SU-DHL-6 (cell line): ENCODE measurements at regions not wholly inside any gene's neighbourhood (a gene's known extent, or its start where the extent isn't known, plus 50 kb on each side); places are given as distances from the start of the nearest gene placed in this dataset.

ENCODE experiments used
- H2AFZ ChIP-seq: fragments of 200-600 bp; sonication (generic); 2 replicates; pipeline ENCODE4 v1.6.1; 2014; ENCODE audit warnings: low read depth, mild to moderate bottlenecking, moderate library complexity, mixed read lengths, antibody characterized with exemption, low read length; ENCODE audit not compliant: severe bottlenecking
- H3F3A ChIP-seq: fragments of 200-600 bp; shearing (Covaris generic); 2 replicates; pipeline ENCODE4 v1.6.0; 2016; ENCODE audit warnings: antibody characterized with exemption, mild to moderate bottlenecking; ENCODE audit not compliant: insufficient read depth
- H3K27ac ChIP-seq: fragments of 200-600 bp; sonication (generic); 2 replicates; pipeline ENCODE4 v1.5.1; 2016; ENCODE audit warnings: low read depth, mild to moderate bottlenecking, low read length, moderate library complexity, mixed read lengths
- H3K27me3 ChIP-seq: fragments of 200-600 bp; sonication (generic), shearing (Covaris generic); 2 replicates; pipeline ENCODE4 v1.6.0; 2014; ENCODE audit warnings: mild to moderate bottlenecking, low read length
- H3K36me3 ChIP-seq: fragments of 200-600 bp; sonication (generic); 2 replicates; pipeline ENCODE4 v1.6.1; 2014; ENCODE audit warnings: mild to moderate bottlenecking, low read length, mixed read lengths
- H3K4me2 ChIP-seq: fragments of 300-600, 200-600 bp; shearing (Covaris generic), sonication (generic); 2 replicates; pipeline ENCODE4 v1.6.0; 2014; ENCODE audit warnings: low read length, low read depth, mild to moderate bottlenecking; ENCODE audit not compliant: poor library complexity, severe bottlenecking
- H3K4me3 ChIP-seq: fragments of 200-600 bp; sonication (generic); 2 replicates; pipeline ENCODE4 v1.5.1; 2014; ENCODE audit warnings: antibody characterized with exemption, low read length, mild to moderate bottlenecking, mixed read lengths; ENCODE audit not compliant: insufficient read depth, poor library complexity, severe bottlenecking
- H3K79me2 ChIP-seq: fragments of 200-600 bp; sonication (generic); 2 replicates; pipeline ENCODE4 v1.6.1; 2014; ENCODE audit warnings: mild to moderate bottlenecking, low read length, moderate library complexity; ENCODE audit not compliant: insufficient read depth
- H3K9ac ChIP-seq: fragments of 200-600 bp; sonication (generic); 2 replicates; pipeline ENCODE4 v1.7.0; 2014; ENCODE audit warnings: mild to moderate bottlenecking, low read length
- H3K9me2 ChIP-seq: fragments of 200-600 bp; sonication (generic); replicated peaks from 2 replicates; pipeline ENCODE4 v1.6.1; 2014; ENCODE audit warnings: low read length; ENCODE audit not compliant: insufficient read depth
- H3K9me3 ChIP-seq: fragments of 200-600 bp; sonication (generic); 2 replicates; pipeline ENCODE4 v1.6.1; 2014; ENCODE audit warnings: low read length, mixed read lengths; ENCODE audit not compliant: insufficient read depth
- H4K20me1 ChIP-seq: fragments of 200-600 bp; sonication (generic); 2 replicates; pipeline ENCODE4 v1.6.1; 2014; ENCODE audit warnings: low read depth, mild to moderate bottlenecking, antibody characterized with exemption, low read length, moderate library complexity, mixed read lengths
- EZH2phosphoT487 ChIP-seq: fragments of 200-600 bp; sonication (generic), shearing (Covaris generic); conservative IDR thresholded peaks from 2 replicates; pipeline ENCODE4 v1.6.1; 2018; ENCODE audit warnings: mild to moderate bottlenecking, antibody characterized with exemption, low read length, moderate library complexity, mixed read lengths
- TF ChIP-seq, protein P1 (sequence below): fragments of 200-600 bp; sonication (generic); IDR thresholded peaks from one replicate; pipeline ENCODE4 v1.5.1; 2017; ENCODE audit warnings: antibody characterized with exemption, mild to moderate bottlenecking, low read length, moderate library complexity; ENCODE audit not compliant: insufficient read depth, poor library complexity, severe bottlenecking

DNA sequence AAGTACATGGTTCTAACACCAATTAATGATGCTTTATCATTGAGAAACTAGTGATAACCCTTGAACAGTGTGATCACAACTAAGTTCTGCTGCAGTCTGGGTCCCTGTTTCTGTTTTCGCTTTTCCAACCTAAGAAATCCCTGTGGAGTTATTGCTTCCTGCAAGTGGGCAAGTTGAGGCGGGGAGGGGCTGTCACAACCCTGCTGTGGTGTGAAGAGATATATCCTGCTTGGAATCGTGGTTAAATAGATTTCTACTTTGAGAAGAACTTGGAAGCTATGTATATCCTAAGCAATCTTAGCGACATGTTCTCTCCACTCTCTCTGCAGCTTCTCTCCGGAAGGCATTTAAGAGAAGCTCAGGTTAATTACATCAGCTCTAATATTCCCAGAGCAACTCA is 1223.6 kb downstream of the EPHA7 start:
- no peak overlapping the region for H3K9ac ChIP-seq
- H2AFZ ChIP-seq, result no peak overlapping the region
- no peak overlapping the region for H3K4me2 ChIP-seq
- H3K27me3 ChIP-seq, result no peaks in the 10 kb centered on the region
- no peaks in the 10 kb centered on the region for H3K9me3 ChIP-seq
- H3K27ac ChIP-seq, result no peak overlapping the region
- H3K9me2 ChIP-seq, result no peaks in the 10 kb centered on the region
- no peaks in the 10 kb centered on the region for H3F3A ChIP-seq
- H3K4me3 ChIP-seq, result no peak overlapping the region
- no peaks in the 10 kb centered on the region for H3K79me2 ChIP-seq
- H4K20me1 ChIP-seq, result no peaks in the 10 kb centered on the region
- TF ChIP-seq EZH2phosphoT487, result no peak
- TF ChIP-seq, protein P1, sequence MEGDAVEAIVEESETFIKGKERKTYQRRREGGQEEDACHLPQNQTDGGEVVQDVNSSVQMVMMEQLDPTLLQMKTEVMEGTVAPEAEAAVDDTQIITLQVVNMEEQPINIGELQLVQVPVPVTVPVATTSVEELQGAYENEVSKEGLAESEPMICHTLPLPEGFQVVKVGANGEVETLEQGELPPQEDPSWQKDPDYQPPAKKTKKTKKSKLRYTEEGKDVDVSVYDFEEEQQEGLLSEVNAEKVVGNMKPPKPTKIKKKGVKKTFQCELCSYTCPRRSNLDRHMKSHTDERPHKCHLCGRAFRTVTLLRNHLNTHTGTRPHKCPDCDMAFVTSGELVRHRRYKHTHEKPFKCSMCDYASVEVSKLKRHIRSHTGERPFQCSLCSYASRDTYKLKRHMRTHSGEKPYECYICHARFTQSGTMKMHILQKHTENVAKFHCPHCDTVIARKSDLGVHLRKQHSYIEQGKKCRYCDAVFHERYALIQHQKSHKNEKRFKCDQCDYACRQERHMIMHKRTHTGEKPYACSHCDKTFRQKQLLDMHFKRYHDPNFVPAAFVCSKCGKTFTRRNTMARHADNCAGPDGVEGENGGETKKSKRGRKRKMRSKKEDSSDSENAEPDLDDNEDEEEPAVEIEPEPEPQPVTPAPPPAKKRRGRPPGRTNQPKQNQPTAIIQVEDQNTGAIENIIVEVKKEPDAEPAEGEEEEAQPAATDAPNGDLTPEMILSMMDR, result no peak
- no peaks in the 10 kb centered on the region for H3K36me3 ChIP-seq

DNA sequence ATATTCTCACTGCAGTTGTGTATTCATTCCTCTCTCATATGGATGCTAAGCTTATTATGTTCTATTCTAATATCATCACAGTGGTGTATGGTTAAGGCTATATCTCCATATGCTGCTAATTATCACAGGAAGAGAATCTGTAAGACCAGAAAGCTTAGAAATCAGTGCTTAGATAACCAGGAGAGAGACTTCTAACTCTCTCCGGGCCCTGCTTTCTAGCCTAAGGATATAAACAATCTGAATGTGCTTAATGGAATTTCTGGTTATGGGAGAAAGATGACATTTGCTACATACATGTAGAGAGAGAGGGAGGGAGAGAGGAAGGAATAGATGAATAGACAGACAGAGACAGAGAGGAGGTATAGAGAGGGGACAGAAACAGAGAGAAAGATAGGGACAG is 1231.3 kb downstream of the EPHA7 start:
- Histone ChIP-seq H3K9me2 (no peaks in the 10 kb centered on the region), H3K4me2 (no peak overlapping the region), H2AFZ (no peak overlapping the region), H4K20me1 (no peaks in the 10 kb centered on the region), H3K9me3 (no peaks in the 10 kb centered on the region), H3F3A (no peaks in the 10 kb centered on the region), H3K27ac (no peak overlapping the region), H3K4me3 (no peak overlapping the region), H3K27me3 (no peaks in the 10 kb centered on the region), H3K36me3 (no peaks in the 10 kb centered on the region), H3K79me2 (no peaks in the 10 kb centered on the region), H3K9ac (no peak overlapping the region)
- TF ChIP-seq EZH2phosphoT487, result no peak
- TF ChIP-seq, protein P1, result no peak

DNA sequence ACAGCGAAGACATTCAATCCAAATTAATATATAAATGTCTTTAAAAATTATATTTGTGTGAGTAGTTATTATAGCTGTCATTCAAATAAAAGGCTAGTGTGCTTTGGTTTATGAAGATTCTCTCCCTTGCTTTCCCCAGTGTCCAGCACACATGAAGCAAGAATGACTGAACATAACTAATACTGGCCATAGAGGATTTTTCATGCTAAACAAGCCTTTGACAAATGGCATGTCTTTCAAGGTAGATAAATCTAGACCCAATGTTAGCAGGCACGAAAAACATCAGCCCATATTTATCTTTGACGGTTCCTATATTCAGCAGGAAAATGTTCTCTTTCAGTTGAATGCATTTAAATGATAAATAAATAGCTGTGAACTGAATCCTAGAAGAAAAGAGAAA is 1234.4 kb downstream of the EPHA7 start:
- no peak overlapping the region for H3K4me2 ChIP-seq
- no peak overlapping the region for H2AFZ ChIP-seq
- H3K27ac ChIP-seq, result no peak overlapping the region
- no peaks in the 10 kb centered on the region for H3K9me3 ChIP-seq
- H3F3A ChIP-seq, result no peaks in the 10 kb centered on the region
- no peaks in the 10 kb centered on the region for H4K20me1 ChIP-seq
- H3K27me3 ChIP-seq, result no peaks in the 10 kb centered on the region
- no peak overlapping the region for H3K4me3 ChIP-seq
- H3K36me3 ChIP-seq, result no peaks in the 10 kb centered on the region
- no peaks in the 10 kb centered on the region for H3K79me2 ChIP-seq
- H3K9me2 ChIP-seq, result no peaks in the 10 kb centered on the region
- TF ChIP-seq EZH2phosphoT487, result no peak
- TF ChIP-seq, protein P1, result no peak
- H3K9ac ChIP-seq, result no peak overlapping the region

DNA sequence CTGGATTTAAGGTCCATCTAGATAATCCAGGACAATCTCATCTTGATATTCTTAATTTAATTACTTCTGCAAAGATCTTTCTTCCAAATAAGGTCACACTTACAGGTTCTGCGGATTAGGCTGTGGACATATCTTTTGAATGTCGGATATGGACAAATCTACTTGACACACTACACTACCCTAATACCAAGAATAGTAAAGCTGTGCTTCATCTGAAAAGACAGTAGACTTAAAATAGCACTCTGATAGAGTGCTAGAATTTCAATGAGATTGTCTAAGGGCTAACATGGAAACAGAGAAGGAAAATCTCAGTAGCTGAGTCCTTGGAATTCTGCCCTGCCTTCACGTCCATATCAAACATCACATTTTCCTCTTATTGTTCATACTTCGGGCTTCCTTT is 1238.0 kb downstream of the EPHA7 start:
- no peaks in the 10 kb centered on the region for H3K9me3 ChIP-seq
- H4K20me1 ChIP-seq, result no peaks in the 10 kb centered on the region
- H3K27me3 ChIP-seq, result no peaks in the 10 kb centered on the region
- no peak overlapping the region for H3K9ac ChIP-seq
- H3K4me2 ChIP-seq, result no peak overlapping the region
- no peak overlapping the region for H3K4me3 ChIP-seq
- no peaks in the 10 kb centered on the region for H3K79me2 ChIP-seq
- H3F3A ChIP-seq, result no peaks in the 10 kb centered on the region
- TF ChIP-seq, protein P1, result no peak
- no peak for TF ChIP-seq EZH2phosphoT487
- no peak overlapping the region for H3K27ac ChIP-seq
- H2AFZ ChIP-seq, result no peak overlapping the region
- H3K36me3 ChIP-seq, result no peaks in the 10 kb centered on the region
- H3K9me2 ChIP-seq, result no peaks in the 10 kb centered on the region
